Ovary (tissue), 3 donors: ENCODE measurements at regions not wholly inside any gene's neighbourhood (a gene's known extent, or its start where the extent isn't known, plus 50 kb on each side); places are given as distances from the start of the nearest gene placed in this dataset.
"Not testable (repeated sequence)": the region's sequence is repeated elsewhere in the genome, so short reads cannot be mapped to it uniquely, and the experiment has no call there.

Experiments used
- CTCF ChIP-seq, 3 donors: fragments of 450-650 bp in 2 of 3; fragments of 200-600 bp in 1 of 3; IDR thresholded peaks; one replicate each; pipeline versions ENCODE4 v1.5.1 to v1.8.0; 2016 to 2022; ENCODE audit warnings: antibody characterized with exemption in 3 of 3, mild to moderate bottlenecking in 1 of 3
- EP300 ChIP-seq: sonication (generic); formaldehyde crosslinking; IDR thresholded peaks from one replicate; pipeline ENCODE4 v1.6.1; 2017; ENCODE audit warnings: antibody characterized with exemption
- POLR2A ChIP-seq: fragments of 450-650 bp; IDR thresholded peaks from one replicate; pipeline ENCODE4 v1.6.1; 2017; ENCODE audit warnings: antibody characterized with exemption, mild to moderate bottlenecking, moderate library complexity
- donor health status: DM: no; HTN: no; CAD: no.

- not testable (repeated sequence) for TF ChIP-seq CTCF (IDR thresholded peaks at IDR 0.05); EP300; POLR2A
Observed at GRCh38 chr17:22378748-22379147, 686.4 kb downstream of the KCNJ18 start.
